HG03457 (cell line): ENCODE measurements at regions not wholly inside any gene's neighbourhood (a gene's known extent, or its start where the extent isn't known, plus 50 kb on each side); places are given as distances from the start of the nearest gene placed in this dataset.

Source experiments
- ATAC-seq: cut with Tn5 transposase; IDR thresholded peaks from one replicate; pipeline ENCODE4 v1.9.1; 2021; ENCODE audit warnings: moderate number of reproducible peaks; ENCODE audit not compliant: unreplicated experiment

DNA sequence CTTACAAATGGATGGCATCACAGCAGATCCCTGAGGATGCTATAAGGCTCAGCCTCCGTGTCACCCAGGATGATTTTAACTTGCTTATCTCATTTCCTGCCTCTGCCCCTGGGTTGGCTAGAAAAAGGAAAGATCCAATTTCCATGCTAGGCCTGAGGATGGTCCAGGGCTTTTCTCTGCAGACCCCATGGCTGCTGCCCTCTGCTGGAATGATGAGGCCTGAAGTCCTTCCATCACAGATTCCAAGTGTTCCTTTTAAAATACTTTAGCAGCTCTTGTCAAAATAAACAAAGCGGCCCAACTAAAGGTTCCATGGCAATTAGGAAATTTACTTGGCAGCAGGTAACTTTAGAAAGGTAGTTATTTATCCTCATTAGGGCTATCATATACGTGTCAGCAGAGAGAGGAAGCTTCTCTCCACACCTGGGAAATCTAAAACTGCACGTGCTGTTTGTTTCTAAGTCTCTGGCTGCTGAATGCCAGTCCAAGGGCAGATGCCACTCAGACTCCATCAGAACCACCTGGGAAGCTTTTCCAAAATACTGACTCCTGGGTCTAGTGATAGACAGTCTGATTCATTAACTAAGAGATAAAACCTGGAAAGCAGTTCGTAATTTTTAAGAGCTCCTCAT is 401.9 kb upstream of the IL12A start:
- ATAC-seq, result no peak

DNA sequence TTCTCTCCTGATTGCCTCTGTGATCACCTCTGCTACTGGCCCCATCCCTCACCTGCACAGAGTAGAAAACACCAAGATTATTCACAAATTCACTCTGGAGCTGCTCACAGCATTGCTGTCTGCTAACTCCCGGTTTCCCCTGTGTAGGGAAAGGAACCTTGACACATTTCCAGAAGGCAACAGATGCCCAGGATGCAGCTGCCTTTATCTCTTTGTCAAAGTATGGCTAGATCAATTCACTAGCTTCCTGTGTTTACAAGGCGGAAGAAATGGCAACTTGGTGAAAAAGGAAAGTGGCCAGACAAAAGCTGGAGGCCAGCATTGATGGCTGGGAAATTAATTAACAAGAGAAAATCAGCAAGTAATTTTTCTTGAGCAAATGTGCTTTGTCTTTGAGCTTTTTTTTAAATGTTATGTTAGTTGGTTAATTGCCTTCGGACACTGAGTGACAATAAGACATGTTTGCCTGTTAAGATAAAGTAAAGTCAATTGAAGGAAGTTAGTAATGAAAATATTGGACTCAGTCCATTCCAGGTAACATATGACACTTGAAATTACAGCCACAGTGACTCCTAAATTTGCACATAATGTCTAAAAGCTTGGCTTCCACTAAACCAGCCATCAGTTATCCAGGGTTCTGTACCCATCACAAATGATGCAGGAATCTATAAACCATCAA is 394.6 kb upstream of the IL12A start:
- ATAC-seq, result no peak

DNA sequence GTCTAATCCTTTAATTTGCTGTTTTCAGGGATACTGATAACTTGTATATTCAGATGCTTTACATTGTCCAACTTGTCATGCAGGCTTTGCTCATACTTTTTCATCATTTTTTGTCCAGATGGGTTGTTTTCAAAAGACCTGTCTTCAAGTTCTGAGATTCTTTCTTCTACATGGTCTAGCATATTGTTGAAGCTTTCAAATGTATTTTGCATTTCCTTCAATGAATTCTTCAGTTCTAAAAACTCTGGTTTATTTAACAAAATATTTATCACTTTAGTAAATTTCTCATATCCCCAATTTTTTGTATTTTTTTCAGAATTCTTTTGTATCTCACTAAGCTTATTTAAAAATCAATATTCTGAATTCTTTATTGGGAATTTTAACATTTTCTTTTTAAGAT is 388.3 kb upstream of the IL12A start:
- ATAC-seq, result no peak

DNA sequence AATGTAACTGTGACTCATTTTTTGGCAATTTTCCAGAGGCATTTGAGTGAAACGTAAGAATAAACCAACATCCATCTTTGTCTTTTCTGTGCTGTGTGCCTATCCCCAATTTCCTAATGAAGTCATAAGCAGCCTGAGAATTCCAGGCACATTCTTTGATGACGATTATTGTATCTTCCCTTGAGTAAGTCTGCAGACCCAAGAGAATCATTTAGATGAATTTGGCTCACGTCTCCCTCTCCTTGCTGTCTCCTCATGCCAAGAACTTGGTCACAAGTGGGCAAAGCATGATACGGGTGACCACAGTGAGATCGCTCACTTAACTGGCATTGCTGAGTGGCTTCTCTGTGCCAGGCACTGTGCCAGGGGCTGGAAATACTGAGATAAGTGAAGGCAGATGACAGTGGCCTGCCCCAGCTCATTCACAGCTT is 384.5 kb upstream of the IL12A start:
- no peak for ATAC-seq

DNA sequence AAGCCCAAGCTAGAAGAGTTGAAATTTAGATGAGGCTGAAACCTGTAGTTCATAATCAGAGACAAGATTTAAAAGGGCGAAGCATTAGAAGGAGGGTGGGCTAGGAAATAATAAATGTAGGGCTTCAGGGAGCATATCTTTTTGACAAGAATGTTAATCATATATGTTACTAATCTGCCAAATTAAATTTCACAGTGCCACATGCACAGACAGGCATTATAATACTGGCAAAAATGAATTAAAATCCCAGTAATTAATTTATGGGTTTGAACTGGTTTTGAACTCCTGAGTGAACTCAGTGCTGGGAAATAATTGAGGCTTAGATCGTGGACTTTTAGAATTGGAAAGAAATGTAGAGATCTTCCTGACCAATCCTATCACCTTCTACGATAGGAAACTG is 383.5 kb upstream of the IL12A start:
- ATAC-seq, result no peak

DNA sequence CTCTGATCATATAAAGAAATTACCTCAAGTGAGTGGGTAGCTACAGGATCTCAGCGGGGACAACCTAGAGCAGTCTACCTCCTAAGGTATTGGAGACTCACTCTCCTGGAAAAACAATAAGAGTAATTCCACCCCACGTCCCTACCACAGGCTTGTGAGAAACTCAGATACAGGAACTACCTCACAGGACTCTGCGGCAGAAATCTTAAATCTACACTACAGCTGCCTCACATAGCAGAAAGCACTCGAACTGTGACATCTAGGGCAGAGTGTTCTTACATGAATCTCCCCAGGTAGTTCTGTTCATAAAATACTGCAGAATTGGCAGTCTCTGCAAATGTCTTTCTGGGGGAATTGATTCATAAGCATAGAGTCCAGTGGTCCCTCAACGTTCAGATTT is 382.9 kb upstream of the IL12A start:
- ATAC-seq, result no peak

DNA sequence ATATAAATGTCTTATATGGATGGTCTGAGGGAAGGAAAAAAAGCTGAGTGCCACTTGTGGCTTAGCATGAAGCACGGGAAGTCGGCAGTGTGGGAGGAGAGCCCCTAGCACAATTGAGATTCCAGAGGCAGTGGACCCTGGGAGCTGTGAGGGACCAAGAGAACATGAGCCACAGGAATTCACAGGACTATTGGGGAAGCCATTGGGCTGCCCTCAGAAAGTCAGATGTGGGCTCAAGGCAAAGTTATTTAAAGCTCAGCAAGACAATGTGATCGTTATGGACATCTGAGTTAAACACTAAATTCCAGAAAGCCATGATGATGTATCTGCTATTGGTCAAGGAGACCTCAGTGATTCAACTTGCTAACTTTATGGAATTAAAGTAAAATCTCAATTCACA is 380.8 kb upstream of the IL12A start:
- no peak for ATAC-seq

DNA sequence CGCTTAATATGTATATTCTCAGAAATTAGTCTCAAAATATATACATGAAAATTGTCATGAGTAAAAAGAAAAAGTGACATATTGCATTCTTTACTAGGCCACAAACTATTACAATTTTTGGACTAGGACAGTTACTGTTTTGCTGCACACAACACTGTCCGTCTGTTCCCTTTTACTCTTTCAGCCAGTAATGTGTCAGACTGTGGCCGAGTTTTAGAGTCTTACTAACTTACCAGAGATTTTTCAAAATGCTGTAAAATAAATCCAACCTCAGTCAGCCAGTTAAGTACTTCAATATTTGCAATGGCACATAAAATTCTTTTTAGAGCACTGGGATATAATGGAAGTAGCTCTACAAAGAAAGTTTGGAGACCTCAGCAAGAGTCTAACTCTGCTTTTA is 380.3 kb upstream of the IL12A start:
- no peak for ATAC-seq

DNA sequence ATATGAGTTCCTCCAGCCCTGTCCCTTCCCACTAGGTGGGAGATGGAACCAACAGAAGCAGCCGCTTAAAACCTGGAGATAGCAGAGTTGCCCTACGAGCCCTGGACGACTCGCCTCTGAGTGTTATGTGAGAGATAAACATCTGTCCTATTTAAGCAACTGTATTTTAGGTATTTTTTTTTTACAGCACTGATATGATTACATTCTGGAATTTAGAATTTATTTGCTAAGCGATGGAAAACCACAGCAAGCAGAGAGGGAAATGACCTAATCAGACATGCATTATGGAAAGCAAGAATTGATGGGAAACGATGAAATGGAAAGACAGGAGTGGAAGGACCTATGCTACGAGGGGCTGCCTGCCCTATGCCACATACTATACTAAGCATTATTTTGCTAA is 379.0 kb upstream of the IL12A start:
- no peak for ATAC-seq

DNA sequence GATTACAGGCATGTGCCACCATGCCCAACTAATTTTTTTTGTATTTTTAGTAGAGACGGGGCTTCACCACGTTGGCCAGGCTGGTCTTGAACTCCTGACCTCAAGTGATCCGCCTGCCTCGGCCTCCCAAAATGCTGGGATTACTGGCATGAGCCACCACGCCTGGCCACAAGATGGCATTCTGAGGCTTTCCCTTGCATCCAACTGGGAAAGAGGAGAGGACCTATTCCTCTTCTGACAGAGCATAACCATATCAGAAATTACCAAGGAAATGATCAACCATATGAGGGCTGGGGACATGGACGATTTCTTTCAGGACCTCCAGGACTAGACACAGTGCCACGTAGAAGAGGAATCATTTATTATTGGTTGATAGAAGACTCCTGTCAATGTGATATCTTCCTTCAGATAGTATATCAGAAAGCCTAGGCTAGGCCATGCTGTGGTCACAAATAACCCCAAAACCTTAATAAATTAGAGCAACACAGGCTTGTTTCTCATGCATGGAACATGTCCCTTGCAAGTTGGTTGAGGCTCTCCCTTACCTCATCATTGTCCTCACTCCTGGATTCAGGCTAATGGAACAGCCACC is 372.3 kb upstream of the IL12A start:
- no peak for ATAC-seq

DNA sequence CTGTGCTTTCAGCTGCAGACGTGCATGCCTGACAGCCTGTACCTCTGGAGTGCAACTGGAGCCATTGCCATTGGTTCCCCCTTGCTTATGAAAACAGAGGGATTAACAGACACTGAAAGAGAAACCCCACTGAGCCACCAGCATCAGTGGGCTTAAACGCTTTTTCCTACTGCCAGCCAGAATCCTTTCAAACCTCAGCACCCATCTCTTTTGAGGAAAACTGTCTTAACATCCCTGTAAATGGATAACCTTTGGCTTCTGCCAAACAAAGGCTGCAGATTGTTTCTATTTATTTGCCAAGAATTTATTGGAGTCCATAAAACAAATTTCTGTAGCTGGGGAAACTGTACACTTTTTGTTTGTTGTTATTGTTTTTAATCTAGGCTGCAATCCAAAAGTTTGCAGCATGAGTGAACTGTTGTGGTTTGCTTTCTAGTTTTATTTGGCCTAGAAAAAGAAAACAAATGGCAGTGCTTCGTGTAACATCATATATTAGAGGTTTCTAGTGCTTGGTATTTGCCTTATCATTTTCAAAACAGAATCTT is 369.2 kb upstream of the IL12A start:
- no peak for ATAC-seq

DNA sequence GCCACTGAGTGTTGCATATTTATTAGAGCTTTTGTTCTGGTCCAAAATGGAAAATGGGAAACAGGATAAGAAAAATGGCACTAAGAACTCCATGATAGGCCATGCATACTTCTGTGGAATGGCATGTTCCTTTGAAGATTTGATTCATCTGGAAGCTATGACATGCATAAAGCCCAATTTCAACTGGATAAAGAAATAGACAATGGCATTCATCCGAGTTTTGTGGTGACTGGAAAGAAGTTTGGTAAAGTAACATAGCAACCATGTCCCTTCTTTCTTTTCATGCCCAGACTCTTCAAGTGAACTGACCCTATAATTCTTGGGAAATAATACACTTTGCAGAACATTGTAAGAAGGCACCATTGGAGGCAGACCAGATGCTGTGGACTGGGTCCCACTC is 368.4 kb upstream of the IL12A start:
- no peak for ATAC-seq

DNA sequence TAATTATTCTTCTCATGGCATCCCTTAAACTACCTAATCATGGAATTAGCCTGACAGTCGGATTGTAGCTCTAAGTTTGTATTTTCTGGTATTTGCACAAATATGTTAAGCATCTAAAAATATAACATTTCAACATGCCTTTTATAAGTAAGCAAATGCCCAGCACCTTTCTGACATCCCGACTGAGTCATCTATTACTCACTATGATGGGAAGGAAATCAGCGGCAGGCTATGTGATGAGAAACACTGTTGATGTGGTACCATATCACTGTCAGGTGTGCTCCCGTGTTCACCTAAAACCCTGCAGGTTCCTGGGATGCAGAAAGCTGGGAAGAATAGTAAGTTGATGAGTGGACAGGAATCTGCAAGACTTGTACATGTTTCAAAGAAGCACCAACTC is 367.8 kb upstream of the IL12A start:
- ATAC-seq, result no peak

DNA sequence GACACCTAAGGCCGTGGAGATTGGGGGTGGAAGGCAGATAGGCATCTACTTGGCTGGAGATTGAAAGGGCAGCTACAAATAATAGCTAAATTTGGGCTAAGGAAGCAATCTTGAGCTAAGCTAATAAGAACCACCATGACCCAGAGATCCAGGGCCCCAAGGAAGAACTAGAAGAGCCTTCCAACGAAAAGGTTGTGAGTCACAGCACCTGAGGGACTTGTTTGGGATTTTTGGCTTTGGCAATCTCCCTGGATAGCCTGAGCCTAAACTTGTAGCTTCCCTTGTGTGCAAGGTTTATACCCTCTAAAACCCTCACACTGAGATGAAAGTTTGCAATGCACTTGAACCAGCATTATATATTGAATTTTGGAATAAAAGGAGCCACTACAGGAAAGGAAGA is 364.0 kb upstream of the IL12A start:
- ATAC-seq, result no peak

DNA sequence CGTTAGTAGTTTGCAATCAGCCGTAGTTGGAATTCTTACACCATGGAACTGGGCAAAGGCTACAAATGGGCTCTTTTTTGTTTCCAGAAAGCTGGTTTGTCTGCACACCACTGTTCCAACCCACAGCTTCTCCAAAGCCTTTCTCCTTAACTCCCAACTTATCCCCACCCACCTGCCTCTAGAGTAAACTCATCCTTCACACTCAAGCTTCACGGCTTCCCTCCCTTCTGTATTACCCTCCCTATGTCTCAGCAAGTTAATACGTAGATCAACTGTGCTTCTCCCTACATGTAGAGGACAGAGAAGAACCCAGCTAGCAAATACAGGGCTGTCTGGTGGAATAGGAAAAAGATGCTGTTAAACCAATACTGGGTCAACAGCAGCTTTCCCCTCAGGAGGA is 363.0 kb upstream of the IL12A start:
- no peak for ATAC-seq

DNA sequence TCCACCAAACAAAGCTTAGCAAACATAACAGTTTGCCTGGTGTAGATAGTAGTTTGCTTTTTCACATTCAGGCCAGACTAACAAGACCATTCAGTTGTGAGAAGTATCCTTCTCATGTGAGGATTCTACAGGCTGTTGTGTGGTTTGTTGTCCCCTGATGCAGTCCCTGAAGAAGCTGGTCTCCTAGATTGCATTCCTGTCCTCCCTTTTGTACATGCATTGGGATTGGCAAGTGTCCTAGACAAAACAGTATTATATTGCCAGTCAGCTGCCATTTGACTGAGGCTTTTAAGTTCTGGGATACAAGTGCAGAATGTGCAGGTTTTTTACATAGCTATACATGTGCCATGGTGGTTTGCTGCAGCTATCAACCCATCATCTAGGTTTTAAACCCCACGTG is 362.0 kb upstream of the IL12A start:
- ATAC-seq, result no peak

DNA sequence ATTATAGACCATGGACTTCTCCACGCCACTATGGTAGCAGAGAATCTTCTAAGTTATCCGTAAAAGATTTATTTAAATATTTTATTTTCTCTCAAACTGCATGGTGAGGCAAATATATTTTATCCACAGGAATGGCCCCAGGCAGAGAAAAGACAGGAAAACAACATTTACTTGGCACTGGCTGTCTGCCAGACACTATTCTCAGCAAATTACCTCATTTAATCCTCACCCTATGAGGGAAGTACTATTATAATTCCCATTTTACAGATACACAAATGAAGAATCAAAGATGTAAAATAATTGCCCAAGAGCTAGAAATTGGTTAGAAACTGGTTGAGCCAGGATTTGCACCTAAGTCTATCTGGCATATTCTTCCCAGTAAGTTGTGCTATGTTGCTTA is 361.4 kb upstream of the IL12A start:
- no peak for ATAC-seq

DNA sequence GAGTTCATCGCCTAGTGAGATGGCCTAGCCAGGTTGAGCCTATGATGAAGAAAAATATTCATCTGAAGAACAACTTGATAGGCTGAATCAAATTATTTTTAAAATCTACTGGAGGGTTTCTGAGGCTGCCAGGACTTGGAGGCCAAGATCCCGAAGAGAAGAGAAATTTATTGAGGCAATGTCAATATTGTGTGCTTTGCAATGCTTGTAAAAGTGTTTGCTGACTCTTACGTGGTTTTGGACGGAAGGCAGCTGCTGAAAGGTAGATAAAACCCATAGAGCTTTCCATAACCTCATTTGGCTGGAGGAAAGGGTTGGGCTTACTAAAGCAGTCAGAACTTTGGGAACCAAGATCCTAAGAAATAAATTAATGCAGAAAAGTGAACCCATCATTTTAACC is 361.0 kb upstream of the IL12A start:
- ATAC-seq, result no peak

DNA sequence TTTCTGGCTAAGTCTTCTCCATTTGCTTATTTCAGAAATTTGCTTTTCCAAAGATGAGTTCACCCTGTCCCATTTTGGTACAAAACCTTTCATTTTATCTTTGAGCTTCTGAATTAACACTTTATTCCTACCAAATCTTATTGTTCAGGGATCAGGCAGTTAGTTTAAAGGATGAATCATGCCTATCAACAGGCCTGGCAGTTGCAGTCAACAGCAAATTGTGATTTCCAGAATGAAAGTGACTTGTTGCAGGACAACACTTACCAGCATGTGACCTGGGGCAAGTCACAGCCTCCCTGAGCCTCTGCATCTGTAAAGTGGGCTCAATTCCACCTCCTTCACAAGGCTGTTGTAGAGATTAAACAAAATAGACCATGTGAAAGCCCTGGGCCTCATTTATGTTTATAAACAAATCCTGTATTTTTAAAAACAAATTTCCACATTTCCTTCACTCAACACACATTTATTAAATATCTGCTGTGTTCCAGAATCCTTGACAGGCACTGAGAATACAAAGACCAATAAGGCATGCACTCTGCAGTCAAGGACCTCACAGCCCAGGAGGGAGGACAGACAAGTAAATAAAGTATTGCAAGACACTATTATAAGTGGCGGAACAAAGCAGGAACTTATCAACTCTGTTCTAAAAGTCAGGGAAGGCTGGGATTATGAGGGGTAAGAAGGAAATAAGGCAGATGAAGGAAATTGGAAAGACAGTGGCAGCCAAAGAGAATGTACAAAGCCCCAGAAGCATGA is 359.1 kb upstream of the IL12A start:
- ATAC-seq, result no peak

DNA sequence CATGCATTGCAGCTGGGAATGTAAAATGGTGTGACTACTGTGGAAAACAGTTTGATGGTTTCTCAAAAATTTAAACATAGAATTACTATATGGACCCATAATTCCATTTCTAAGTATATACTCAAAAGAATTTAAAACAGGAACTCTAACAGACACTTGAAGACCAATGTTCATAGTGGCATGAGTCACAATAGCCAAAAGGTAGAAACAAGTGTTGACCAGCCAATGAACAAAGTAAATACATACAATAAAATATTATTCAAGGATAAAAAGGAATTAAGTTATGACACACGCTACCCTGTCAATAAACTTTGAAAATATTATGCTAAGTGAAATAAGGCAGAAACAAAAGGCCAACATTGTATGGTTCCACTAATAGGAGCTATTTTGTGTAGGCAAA is 357.4 kb upstream of the IL12A start:
- no peak for ATAC-seq

DNA sequence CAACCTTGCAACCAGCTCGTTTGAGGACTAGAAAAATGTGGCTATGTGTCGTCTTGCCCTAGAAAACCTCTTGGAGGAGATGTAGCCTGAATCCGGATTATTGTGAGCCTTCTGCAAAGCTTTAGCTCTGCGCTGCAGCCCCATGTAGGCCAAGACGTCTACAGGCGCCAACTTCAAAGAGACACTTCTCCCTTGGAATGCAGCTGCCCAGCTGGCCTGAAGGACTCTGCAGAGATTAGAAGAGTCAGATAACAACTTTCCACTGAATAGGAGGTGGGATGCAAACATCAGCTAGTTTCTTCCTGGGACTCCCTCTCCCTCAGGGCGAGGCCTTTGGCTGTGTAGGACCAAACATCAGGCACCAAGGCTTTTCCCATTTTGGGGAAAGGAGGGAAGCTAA is 356.5 kb upstream of the IL12A start:
- ATAC-seq, result no peak

DNA sequence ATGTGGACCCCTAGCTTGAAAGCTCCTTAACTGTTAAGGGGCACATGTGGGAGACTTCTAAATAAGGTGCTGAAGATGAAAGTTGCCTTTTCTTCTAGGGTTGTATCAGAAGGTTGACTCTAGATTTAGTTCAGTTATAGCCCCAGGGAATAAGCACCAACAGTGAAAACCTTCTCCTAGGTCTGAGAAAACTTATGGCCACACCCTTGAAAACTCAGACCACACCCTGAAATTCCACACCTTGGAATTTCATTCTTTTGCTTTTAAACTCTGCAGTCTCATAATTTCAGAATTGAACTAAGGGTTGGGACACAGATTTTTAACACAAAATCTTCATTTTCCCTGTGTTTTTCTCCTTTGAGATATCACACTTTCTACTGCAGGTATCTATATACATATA is 355.8 kb upstream of the IL12A start:
- no peak for ATAC-seq
